Astrocyte of the spinal cord (primary cell): ENCODE measurements at regions not wholly inside any gene's neighbourhood (a gene's known extent, or its start where the extent isn't known, plus 50 kb on each side); places are given as distances from the start of the nearest gene placed in this dataset.
"Not testable (repeated sequence)": the region's sequence is repeated elsewhere in the genome, so short reads cannot be mapped to it uniquely, and the experiment has no call there.

Source experiments
- DNase-seq: peaks from one replicate; pipeline ENCODE4 v3.0.0; 2011; ENCODE audit warnings: low read depth, low spot score
- H3K4me3 ChIP-seq: 2 replicates; pipeline ENCODE4 v1.5.1; 2011; ENCODE audit warnings: low read depth, mild to moderate bottlenecking, low read length, moderate library complexity
- in situ Hi-C: cut with HindIII; loops from 2 replicates; pipeline ENCODE4 v1.10.0; 2017; ENCODE audit warnings: low sequenced_read_pairs
- TF ChIP-seq, protein P1 (sequence below): IDR thresholded peaks from 2 replicates; pipeline ENCODE4 v1.5.1; 2012; ENCODE audit warnings: low read depth, mild to moderate bottlenecking, low read length, inconsistent platforms

DNA sequence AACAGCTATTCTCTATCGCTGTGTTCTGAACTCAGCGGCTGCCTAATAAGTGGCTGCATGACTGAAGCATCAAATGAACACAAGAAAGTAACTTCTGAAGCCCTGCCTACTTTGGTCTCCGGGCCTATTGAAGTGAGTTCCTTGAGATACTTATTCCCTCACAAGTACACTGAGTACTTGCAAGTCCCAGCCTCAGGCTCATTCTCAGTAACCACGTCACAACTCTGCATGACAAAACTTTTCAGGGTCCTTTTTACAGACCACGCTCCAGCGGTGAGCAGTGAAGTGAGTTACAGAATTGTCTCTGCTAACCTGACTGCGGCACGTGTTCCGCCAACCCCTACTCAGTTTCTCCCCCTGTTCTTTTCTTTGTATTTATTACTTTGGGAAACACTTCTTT lies 1342.7 kb upstream of the ADGRL4 start:
- no peak for DNase-seq
- in situ Hi-C loops: no loop called here
- no peak overlapping the region for H3K4me3 ChIP-seq
- TF ChIP-seq, protein P1, sequence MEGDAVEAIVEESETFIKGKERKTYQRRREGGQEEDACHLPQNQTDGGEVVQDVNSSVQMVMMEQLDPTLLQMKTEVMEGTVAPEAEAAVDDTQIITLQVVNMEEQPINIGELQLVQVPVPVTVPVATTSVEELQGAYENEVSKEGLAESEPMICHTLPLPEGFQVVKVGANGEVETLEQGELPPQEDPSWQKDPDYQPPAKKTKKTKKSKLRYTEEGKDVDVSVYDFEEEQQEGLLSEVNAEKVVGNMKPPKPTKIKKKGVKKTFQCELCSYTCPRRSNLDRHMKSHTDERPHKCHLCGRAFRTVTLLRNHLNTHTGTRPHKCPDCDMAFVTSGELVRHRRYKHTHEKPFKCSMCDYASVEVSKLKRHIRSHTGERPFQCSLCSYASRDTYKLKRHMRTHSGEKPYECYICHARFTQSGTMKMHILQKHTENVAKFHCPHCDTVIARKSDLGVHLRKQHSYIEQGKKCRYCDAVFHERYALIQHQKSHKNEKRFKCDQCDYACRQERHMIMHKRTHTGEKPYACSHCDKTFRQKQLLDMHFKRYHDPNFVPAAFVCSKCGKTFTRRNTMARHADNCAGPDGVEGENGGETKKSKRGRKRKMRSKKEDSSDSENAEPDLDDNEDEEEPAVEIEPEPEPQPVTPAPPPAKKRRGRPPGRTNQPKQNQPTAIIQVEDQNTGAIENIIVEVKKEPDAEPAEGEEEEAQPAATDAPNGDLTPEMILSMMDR: no peak

DNA sequence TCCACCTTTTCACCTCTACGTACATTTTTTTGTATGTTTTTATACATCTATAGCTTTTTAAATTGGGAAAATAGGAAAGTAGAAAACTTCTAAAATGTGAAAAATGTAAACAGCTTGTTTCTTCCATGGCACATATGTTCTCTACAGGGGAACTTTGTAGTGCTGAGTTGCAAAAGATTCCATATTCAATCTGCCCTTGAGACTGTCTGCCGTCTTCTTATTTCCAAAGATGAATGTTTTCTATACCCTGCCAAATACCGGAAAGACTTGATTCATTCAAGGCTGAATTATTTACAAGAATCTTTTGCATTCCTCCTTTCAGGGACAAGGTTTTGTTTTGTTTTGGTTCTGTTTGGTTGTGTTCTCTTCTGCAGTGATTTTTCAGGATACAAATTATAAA lies 1334.5 kb upstream of the ADGRL4 start:
- no peak for DNase-seq
- in situ Hi-C loops: no loop called here
- TF ChIP-seq, protein P1: no peak
- H3K4me3 ChIP-seq: no peak overlapping the region

DNA sequence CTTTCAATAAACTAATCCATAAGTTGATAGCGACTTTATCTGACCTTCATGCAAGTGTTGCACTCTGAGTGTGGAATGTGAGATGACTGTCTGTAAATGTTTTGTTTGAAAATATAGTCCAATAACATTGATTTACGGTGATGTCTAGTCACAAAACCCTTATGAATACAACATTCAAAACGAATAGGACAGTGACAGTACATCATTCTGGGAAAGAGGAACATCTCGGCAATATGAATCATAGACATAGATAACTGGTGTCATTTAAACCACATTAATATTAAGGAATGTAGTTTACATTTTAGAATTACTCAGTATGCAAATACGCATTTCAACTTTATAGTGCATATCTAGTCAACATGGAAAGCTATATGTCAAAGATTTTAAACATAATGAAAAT lies 1311.6 kb upstream of the ADGRL4 start:
- no peak overlapping the region for H3K4me3 ChIP-seq
- no peak for DNase-seq
- TF ChIP-seq, protein P1: no peak
- in situ Hi-C loops: no loop called here

DNA sequence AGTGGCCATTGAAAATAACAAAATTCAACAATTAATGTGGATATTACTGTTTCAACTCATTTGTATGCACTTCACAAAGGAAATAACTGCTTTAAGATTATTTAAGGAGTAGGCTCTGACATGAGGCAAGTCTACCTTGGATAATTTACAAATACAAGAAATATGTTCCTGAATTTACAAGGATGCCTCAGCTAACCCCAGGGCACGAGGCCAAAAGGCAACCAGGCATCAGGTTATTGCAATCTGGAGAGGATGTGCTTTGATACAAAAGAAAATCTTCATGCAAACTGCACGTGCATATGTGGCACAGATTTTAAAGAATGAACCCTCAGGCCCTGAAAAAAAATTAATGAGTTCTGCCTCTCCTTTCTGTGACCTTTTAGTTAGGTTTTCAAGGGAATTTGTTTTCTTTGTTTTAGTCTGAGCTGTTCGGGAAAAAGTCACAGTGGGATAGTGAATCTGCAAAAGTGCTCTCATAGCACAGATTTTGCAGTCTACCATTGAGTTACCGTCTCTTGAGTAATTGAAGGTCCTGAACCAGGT lies 1304.2 kb upstream of the ADGRL4 start:
- H3K4me3 ChIP-seq: no peak overlapping the region
- no peak for DNase-seq
- TF ChIP-seq, protein P1: no peak
- in situ Hi-C loops: no loop called here

DNA sequence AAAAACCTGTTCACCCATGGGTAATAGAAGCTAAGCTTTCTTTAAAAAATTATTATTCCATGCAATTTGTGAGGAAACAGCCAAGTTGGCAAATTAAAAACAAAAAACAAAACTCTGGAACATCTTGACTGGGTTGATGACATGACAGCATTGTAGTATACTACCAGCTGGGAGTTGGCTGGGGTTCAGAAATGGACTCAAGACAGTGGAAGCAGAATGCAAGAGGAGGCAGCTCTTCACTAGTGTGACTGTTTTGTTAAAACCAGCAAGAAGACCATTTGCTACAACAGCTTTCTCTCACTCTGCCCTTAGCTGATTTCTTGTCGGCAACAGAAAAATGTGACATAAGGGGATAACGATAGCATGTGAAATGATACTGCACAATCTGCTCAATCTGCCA lies 1298.9 kb upstream of the ADGRL4 start:
- H3K4me3 ChIP-seq: no peak overlapping the region
- in situ Hi-C loops: no loop called here
- TF ChIP-seq, protein P1: no peak
- DNase-seq: no peak

DNA sequence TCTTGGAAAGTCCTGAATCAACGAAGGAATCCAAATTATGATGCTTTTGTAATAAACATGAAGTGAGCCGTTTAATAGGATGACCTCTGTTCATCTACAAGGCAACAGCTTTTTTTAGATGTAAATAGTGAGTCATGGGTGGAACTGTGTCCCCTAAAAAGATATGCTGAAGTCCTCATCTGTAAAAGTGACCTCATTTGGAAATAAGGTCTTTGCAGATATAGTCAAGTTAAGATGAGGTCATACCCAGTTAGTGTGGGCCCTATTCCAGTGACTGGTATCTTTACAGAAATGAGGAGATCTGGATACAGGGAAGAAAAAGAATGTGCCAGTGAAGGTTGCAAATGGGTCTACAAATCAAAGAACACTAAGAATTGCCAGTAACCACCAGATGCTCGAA lies 1287.3 kb upstream of the ADGRL4 start:
- no peak for DNase-seq
- no peak overlapping the region for H3K4me3 ChIP-seq
- in situ Hi-C loops: no loop called here
- TF ChIP-seq, protein P1: no peak

DNA sequence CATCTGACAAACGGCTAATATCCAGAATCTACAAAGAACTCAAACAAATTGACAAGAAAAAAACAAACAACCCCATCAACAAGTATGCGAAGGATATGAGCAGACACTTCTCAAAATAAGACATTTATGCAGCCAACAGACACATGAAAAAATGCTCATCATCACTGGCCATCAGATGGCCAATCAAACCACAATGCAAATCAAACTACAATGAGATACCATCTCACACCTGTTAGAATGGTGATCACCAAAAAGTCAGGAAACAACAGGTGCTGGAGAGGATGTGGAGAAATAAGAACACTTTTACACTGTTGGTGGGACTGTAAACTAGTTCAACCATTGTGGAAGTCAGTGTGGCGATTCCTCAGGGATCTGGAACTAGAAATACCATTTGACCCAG lies 1282.2 kb upstream of the ADGRL4 start:
- DNase-seq, in situ Hi-C loops, H3K4me3 ChIP-seq: not testable (repeated sequence)
